A549 (cell line): ENCODE measurements at regions not wholly inside any gene's neighbourhood (a gene's known extent, or its start where the extent isn't known, plus 50 kb on each side); places are given as distances from the start of the nearest gene placed in this dataset.

Experiments used
- ATAC-seq, 2 experiments: fragments of 200-7000 bp in 1 of 2; fragments of >200 bp in 1 of 2; cut with Nextera tagmentation in 1 of 2; cut with Tn5 transposase in 1 of 2; 3 replicates each; pipeline versions ENCODE4 v1.8.0 to v1.9.1; 2018 to 2020; ENCODE audit warnings: mild to moderate bottlenecking in 1 of 2, moderate library complexity in 1 of 2
- CTCF ChIA-PET: fragments of 300-600 bp; sonication (Branson Sonifier 250); formaldehyde crosslinking; extraction: SDS; loops from one replicate; lab custom pipeline; 2021; ENCODE audit warnings: antibody characterized with exemption, inconsistent platforms; lab: Yijun Ruan, JAX
- POLR2A ChIA-PET: fragments of 350-600 bp; formaldehyde crosslinking; extraction: SDS; loops from one replicate; lab custom pipeline; 2021; ENCODE audit warnings: antibody characterized with exemption, inconsistent platforms; lab: Yijun Ruan, JAX
- DNase-seq, 2 experiments: peaks; one replicate each; pipeline versions ENCODE4 v3.0.0 to v3.0.0-alpha.2; 2011 to 2016; ENCODE audit warnings: low read depth in 1 of 2, low spot score in 1 of 2
- FAIRE-seq: peaks from 2 replicates; lab custom pipeline; 2011; peaks lifted over from hg19 to GRCh38; lab: Jason Lieb, UNC
- H3K27ac ChIP-seq, 2 experiments: fragments of >200 bp; sonication (Bioruptor Twin); formaldehyde crosslinking; 3 replicates each; pipeline ENCODE4 v1.5.1; 2016 to 2017
- H3K4me1 ChIP-seq: fragments of >200 bp; sonication (Bioruptor Twin); formaldehyde crosslinking; 3 replicates; pipeline ENCODE4 v1.6.1; 2016
- H3K4me2 ChIP-seq: fragments of >200 bp; sonication (Bioruptor Twin); formaldehyde crosslinking; 3 replicates; pipeline ENCODE4 v1.6.1; 2016
- H3K4me3 ChIP-seq: fragments of >200 bp; sonication (Bioruptor Twin); formaldehyde crosslinking; 3 replicates; pipeline ENCODE4 v1.5.1; 2016
- H3K9me3 ChIP-seq: fragments of >200 bp; sonication (Bioruptor Twin); formaldehyde crosslinking; 3 replicates; pipeline ENCODE4 v1.6.1; 2016
- CBX2 ChIP-seq: fragments of 200-600 bp; sonication (generic); IDR thresholded peaks from 2 replicates; pipeline ENCODE4 v1.6.1; 2016; ENCODE audit warnings: low read depth, mild to moderate bottlenecking, borderline replicate concordance
- CTCF ChIP-seq: fragments of >200 bp; sonication (Bioruptor Twin); formaldehyde crosslinking; IDR thresholded peaks from 3 replicates; pipeline ENCODE4 v1.5.1; 2016
- E2F6 ChIP-seq: IDR thresholded peaks from 2 replicates; pipeline ENCODE4 v1.6.1; 2012; ENCODE audit warnings: low read depth, borderline replicate concordance
- EHF ChIP-seq: fragments of 250-450 bp; sonication (Bioruptor Pico); IDR thresholded peaks from 2 replicates; pipeline ENCODE4 v1.5.0; 2020; ENCODE audit warnings: mild to moderate bottlenecking
- JUN ChIP-seq, 2 experiments: fragments of >200 bp; sonication (Bioruptor Twin); formaldehyde crosslinking; IDR thresholded peaks; 2 replicates in 1 of 2; 3 replicates in 1 of 2; pipeline ENCODE4 v1.6.1; 2016 to 2017
- MYC ChIP-seq: IDR thresholded peaks from 2 replicates; pipeline ENCODE4 v1.6.1; 2012; ENCODE audit warnings: mild to moderate bottlenecking, inconsistent platforms, low read length, improper control_type of control experiment, borderline replicate concordance
- NFE2L2 ChIP-seq: fragments of 150-350 bp; conservative IDR thresholded peaks from 2 replicates; pipeline ENCODE4 v1.6.1; 2014; ENCODE audit warnings: low read length
- POLR2A ChIP-seq: IDR thresholded peaks from 2 replicates; pipeline ENCODE4 v1.6.1; 2012; ENCODE audit warnings: mild to moderate bottlenecking, low read length
- REST ChIP-seq: fragments of 200-600 bp; sonication (generic); IDR thresholded peaks from 2 replicates; pipeline ENCODE4 v1.6.1; 2016; ENCODE audit warnings: antibody characterized with exemption, mild to moderate bottlenecking, moderate library complexity
- RNF2 ChIP-seq: fragments of 200-600 bp; sonication (generic); IDR thresholded peaks from 2 replicates; pipeline ENCODE4 v1.6.1; 2016; ENCODE audit warnings: low read depth, mild to moderate bottlenecking, antibody characterized with exemption, moderate library complexity, borderline replicate concordance
- SREBF2 ChIP-seq: fragments of 450-650 bp; IDR thresholded peaks from 2 replicates; pipeline ENCODE4 v1.6.1; 2014; ENCODE audit warnings: mild to moderate bottlenecking, moderate library complexity
- TFCP2L1 ChIP-seq: fragments of 250-450 bp; sonication (Bioruptor Pico); IDR thresholded peaks from 2 replicates; pipeline ENCODE4 v1.5.0; 2021; ENCODE audit warnings: mild to moderate bottlenecking
- ZC3H11A ChIP-seq: fragments of 450-650 bp; IDR thresholded peaks from 2 replicates; pipeline ENCODE4 v1.6.1; 2014; ENCODE audit warnings: antibody characterized with exemption, mild to moderate bottlenecking
- TF ChIP-seq, protein P1 (sequence below): IDR thresholded peaks from 2 replicates; pipeline ENCODE4 v1.6.1; 2012
- TF ChIP-seq, protein P2 (sequence below): fragments of 250-450 bp; sonication (Bioruptor Pico); IDR thresholded peaks from 2 replicates; pipeline ENCODE4 v1.5.0; 2021; ENCODE audit warnings: mild to moderate bottlenecking, moderate library complexity, borderline replicate concordance
- TF ChIP-seq, protein P3 (sequence below): fragments of 250-450 bp; sonication (Bioruptor Pico); IDR thresholded peaks from 2 replicates; pipeline ENCODE4 v1.5.0; 2020; ENCODE audit warnings: low read depth, mild to moderate bottlenecking, moderate library complexity
- TF ChIP-seq, protein P4 (sequence below): IDR thresholded peaks from 2 replicates; pipeline ENCODE4 v1.6.1; 2012
- TF ChIP-seq, protein P5 (sequence below): fragments of 450-650 bp; IDR thresholded peaks from 2 replicates; pipeline ENCODE4 v1.6.1; 2014; ENCODE audit warnings: antibody characterized with exemption

DNA sequence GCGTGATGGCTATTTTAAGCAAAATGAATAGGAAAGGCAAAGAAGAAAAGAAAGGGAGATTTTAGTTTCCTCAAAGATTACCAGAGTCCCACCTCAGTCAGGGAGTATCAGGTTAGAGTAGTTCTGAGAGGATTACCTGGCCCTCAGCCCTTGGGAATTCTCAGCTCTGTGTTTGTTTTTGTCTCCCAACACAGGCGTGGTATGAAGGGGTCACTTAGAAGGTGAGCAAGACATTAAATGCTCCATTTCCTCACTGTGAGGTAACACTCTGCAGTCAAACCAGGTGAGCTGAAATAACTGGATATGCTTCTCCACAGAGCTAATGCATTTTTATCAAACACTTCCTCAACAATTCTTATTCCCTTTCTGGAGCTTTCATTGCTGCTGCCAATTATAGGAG, 232.2 kb downstream of the IKZF2 start (continued):
- TF ChIP-seq CBX2 = no peak
- no peak for TF ChIP-seq EHF (CRISPR knock-in tag)
- no peak for TF ChIP-seq REST

GRCh38 chr2:212918336-212918735, 233.1 kb downstream of the IKZF2 start:
- Histone ChIP-seq H3K4me1 (peaks cover 12% of the 10 kb centered on the region; the same call in 2 of the 3 replicates), H3K4me3 (no peak overlapping the region), H3K9me3 (no peaks in the 10 kb centered on the region), H3K4me2 (no peak overlapping the region), H3K27ac (no peak overlapping the region)
- FAIRE-seq = no peak
- CTCF ChIA-PET = no interaction called here
- no peak for ATAC-seq
- no peak for DNase-seq
- POLR2A ChIA-PET = no interaction called here
- TF ChIP-seq SREBF2 (no peak), ZC3H11A (no peak), MYC (no peak), CTCF (no peak), POLR2A (no peak), TFCP2L1 (no peak), NFE2L2 (no peak), RNF2 (no peak), E2F6 (no peak), JUN (IDR thresholded peaks at IDR 0.05) (no peak)
- TF ChIP-seq, protein P1, sequence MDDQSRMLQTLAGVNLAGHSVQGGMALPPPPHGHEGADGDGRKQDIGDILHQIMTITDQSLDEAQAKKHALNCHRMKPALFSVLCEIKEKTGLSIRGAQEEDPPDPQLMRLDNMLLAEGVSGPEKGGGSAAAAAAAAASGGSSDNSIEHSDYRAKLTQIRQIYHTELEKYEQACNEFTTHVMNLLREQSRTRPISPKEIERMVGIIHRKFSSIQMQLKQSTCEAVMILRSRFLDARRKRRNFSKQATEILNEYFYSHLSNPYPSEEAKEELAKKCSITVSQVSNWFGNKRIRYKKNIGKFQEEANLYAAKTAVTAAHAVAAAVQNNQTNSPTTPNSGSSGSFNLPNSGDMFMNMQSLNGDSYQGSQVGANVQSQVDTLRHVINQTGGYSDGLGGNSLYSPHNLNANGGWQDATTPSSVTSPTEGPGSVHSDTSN = no peak
- TF ChIP-seq, protein P2, sequence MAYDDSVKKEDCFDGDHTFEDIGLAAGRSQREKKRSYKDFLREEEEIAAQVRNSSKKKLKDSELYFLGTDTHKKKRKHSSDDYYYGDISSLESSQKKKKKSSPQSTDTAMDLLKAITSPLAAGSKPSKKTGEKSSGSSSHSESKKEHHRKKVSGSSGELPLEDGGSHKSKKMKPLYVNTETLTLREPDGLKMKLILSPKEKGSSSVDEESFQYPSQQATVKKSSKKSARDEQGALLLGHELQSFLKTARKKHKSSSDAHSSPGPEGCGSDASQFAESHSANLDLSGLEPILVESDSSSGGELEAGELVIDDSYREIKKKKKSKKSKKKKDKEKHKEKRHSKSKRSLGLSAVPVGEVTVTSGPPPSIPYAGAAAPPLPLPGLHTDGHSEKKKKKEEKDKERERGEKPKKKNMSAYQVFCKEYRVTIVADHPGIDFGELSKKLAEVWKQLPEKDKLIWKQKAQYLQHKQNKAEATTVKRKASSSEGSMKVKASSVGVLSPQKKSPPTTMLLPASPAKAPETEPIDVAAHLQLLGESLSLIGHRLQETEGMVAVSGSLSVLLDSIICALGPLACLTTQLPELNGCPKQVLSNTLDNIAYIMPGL (CRISPR knock-in tag) = no peak
- TF ChIP-seq, protein P3, sequence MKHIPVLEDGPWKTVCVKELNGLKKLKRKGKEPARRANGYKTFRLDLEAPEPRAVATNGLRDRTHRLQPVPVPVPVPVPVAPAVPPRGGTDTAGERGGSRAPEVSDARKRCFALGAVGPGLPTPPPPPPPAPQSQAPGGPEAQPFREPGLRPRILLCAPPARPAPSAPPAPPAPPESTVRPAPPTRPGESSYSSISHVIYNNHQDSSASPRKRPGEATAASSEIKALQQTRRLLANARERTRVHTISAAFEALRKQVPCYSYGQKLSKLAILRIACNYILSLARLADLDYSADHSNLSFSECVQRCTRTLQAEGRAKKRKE (CRISPR knock-in tag) = no peak
- TF ChIP-seq, protein P4, sequence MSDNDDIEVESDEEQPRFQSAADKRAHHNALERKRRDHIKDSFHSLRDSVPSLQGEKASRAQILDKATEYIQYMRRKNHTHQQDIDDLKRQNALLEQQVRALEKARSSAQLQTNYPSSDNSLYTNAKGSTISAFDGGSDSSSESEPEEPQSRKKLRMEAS = no peak
- TF ChIP-seq, protein P5, sequence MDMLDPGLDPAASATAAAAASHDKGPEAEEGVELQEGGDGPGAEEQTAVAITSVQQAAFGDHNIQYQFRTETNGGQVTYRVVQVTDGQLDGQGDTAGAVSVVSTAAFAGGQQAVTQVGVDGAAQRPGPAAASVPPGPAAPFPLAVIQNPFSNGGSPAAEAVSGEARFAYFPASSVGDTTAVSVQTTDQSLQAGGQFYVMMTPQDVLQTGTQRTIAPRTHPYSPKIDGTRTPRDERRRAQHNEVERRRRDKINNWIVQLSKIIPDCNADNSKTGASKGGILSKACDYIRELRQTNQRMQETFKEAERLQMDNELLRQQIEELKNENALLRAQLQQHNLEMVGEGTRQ = no peak
